ENCODE measurements at regions not wholly inside any gene's neighbourhood (a gene's known extent, or its start where the extent isn't known, plus 50 kb on each side); places are given as distances from the start of the nearest gene placed in this dataset.
"Not testable (repeated sequence)": the region's sequence is repeated elsewhere in the genome, so short reads cannot be mapped to it uniquely, and the experiment has no call there.

GRCh38 chr10:8659982-8660381, 605.5 kb downstream of the GATA3 start:
- no peak overlapping the region for H3K4me3 Mint-ChIP-seq
- H3K9me3 Mint-ChIP-seq, result no peaks in the 10 kb centered on the region
- H3K4me1 Mint-ChIP-seq, result no peaks in the 10 kb centered on the region
- DNase-seq, result no peak
- intact Hi-C loops (cut with micrococcal nuclease), result no loop called here
- H3K27me3 Mint-ChIP-seq, result peaks cover 3% of the 10 kb centered on the region
- no peak overlapping the region for H3K27ac Mint-ChIP-seq
- no peaks in the 10 kb centered on the region for H3K36me3 Mint-ChIP-seq (ENCODE audit: low read depth)

- peaks cover 3% of the 10 kb centered on the region for H3K27me3 Mint-ChIP-seq
- no peak overlapping the region for H3K27ac Mint-ChIP-seq
- H3K4me3 Mint-ChIP-seq, result no peak overlapping the region
- no peaks in the 10 kb centered on the region for H3K4me1 Mint-ChIP-seq
- intact Hi-C loops (cut with micrococcal nuclease), result no loop called here
- H3K9me3 Mint-ChIP-seq, result no peaks in the 10 kb centered on the region
- no peak for DNase-seq
- no peaks in the 10 kb centered on the region for H3K36me3 Mint-ChIP-seq (ENCODE audit: low read depth)
Observed at GRCh38 chr10:8661886-8662285, 607.4 kb downstream of the GATA3 start.

GRCh38 chr10:8663131-8663530, 608.6 kb downstream of the GATA3 start:
- Mint-ChIP-seq H3K27ac (no peak overlapping the region), H3K9me3 (no peaks in the 10 kb centered on the region), H3K27me3 (peaks cover 3% of the 10 kb centered on the region), H3K4me1 (no peaks in the 10 kb centered on the region), H3K36me3 (ENCODE audit: low read depth) (no peaks in the 10 kb centered on the region), H3K4me3 (no peak overlapping the region)
- DNase-seq, result no peak
- intact Hi-C loops (cut with micrococcal nuclease), result no loop called here

GRCh38 chr10:8665322-8665721, 610.8 kb downstream of the GATA3 start:
- Mint-ChIP-seq H3K4me1 (no peaks in the 10 kb centered on the region), H3K9me3 (no peaks in the 10 kb centered on the region), H3K4me3 (no peak overlapping the region), H3K27me3 (no peaks in the 10 kb centered on the region), H3K27ac (no peak overlapping the region), H3K36me3 (ENCODE audit: low read depth) (no peaks in the 10 kb centered on the region)
- intact Hi-C loops (cut with micrococcal nuclease), result no loop called here
- DNase-seq, result no peak

DNA sequence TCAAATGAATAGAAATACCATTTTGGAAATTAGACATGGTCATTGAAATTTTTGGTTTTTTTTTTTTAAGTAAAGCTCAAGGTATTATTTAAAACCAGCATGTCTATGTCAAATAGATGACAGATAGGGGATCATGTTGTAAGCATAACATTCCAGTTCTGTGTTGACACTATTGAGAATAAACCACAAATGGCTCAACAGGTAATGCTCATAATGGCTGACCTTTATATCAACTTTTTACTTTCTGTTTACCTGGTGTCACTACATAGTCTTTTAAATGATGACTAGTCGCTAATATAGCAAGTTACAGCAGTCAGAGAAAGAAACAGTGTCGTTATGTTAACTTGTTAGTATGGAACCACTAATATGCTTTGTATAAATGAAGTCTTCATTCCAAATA, 616.0 kb downstream of the GATA3 start:
- Mint-ChIP-seq H3K36me3 (ENCODE audit: low read depth) (no peaks in the 10 kb centered on the region), H3K27ac (no peak overlapping the region), H3K4me3 (no peak overlapping the region), H3K4me1 (no peaks in the 10 kb centered on the region), H3K27me3 (no peaks in the 10 kb centered on the region), H3K9me3 (no peaks in the 10 kb centered on the region)
- DNase-seq, result no peak
- intact Hi-C loops (cut with micrococcal nuclease), result no loop called here

- DNase-seq, result no peak
- intact Hi-C loops (cut with micrococcal nuclease), result no loop called here
- Mint-ChIP-seq H3K9me3 (no peaks in the 10 kb centered on the region), H3K27ac (no peak overlapping the region), H3K27me3 (no peaks in the 10 kb centered on the region), H3K4me1 (no peaks in the 10 kb centered on the region), H3K36me3 (ENCODE audit: low read depth) (no peaks in the 10 kb centered on the region), H3K4me3 (no peak overlapping the region)
Observed at GRCh38 chr10:8674230-8674629, 619.7 kb downstream of the GATA3 start.

- Mint-ChIP-seq H3K4me1 (no peaks in the 10 kb centered on the region), H3K27ac (no peak overlapping the region), H3K9me3 (no peaks in the 10 kb centered on the region), H3K27me3 (no peaks in the 10 kb centered on the region), H3K36me3 (ENCODE audit: low read depth) (no peaks in the 10 kb centered on the region), H3K4me3 (no peak overlapping the region)
- intact Hi-C loops (cut with micrococcal nuclease), result no loop called here
- no peak for DNase-seq
Observed at GRCh38 chr10:8677642-8678041, 623.2 kb downstream of the GATA3 start.

GRCh38 chr10:8684916-8685315, 630.4 kb downstream of the GATA3 start:
- H3K4me1 Mint-ChIP-seq; H3K36me3 Mint-ChIP-seq (ENCODE audit: low read depth); DNase-seq; H3K9me3 Mint-ChIP-seq; H3K4me3 Mint-ChIP-seq; H3K27ac Mint-ChIP-seq; intact Hi-C loops (cut with micrococcal nuclease); H3K27me3 Mint-ChIP-seq: not testable (repeated sequence)

DNA sequence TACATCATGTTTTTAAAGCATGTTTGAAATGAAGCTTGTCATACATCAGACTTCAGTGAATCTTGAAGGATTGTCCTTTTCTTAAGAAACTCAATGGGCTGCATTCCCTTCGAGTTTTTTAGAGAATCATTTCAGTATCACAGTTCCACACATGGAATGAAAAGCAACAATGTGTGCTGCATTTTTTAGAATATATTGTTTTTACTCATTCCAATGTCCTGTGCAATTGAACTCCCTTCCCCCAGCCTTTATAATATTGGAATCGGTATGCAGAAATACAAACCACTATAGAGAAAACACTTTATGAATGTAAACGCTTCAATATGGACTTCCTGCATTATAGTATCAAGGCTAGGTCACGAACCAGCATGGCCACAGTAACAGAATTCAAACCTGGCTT, 634.4 kb downstream of the GATA3 start:
- no peaks in the 10 kb centered on the region for H3K27me3 Mint-ChIP-seq
- no peaks in the 10 kb centered on the region for H3K4me1 Mint-ChIP-seq
- no peak overlapping the region for H3K27ac Mint-ChIP-seq

GRCh38 chr10:8691498-8692017, 637.1 kb downstream of the GATA3 start:
- H3K27me3 Mint-ChIP-seq, result no peaks in the 10 kb centered on the region
- H3K9me3 Mint-ChIP-seq, result peaks cover 5% of the 10 kb centered on the region
- H3K4me3 Mint-ChIP-seq, result no peak overlapping the region
- H3K36me3 Mint-ChIP-seq (ENCODE audit: low read depth), result no peaks in the 10 kb centered on the region
- DNase-seq, result no peak
- no peaks in the 10 kb centered on the region for H3K4me1 Mint-ChIP-seq
- intact Hi-C loops (cut with micrococcal nuclease), result no loop called here
- no peak overlapping the region for H3K27ac Mint-ChIP-seq

More for the DNA sequence above, 634.4 kb downstream of the GATA3 start:
- Mint-ChIP-seq H3K4me3 (no peak overlapping the region), H3K36me3 (ENCODE audit: low read depth) (no peaks in the 10 kb centered on the region), H3K9me3 (peaks cover 8% of the 10 kb centered on the region)
- intact Hi-C loops (cut with micrococcal nuclease), result no loop called here
- DNase-seq, result no peak

GRCh38 chr10:8693635-8694034, 639.1 kb downstream of the GATA3 start:
- intact Hi-C loops (cut with micrococcal nuclease); H3K9me3 Mint-ChIP-seq; DNase-seq; H3K4me3 Mint-ChIP-seq; H3K27ac Mint-ChIP-seq; H3K27me3 Mint-ChIP-seq; H3K36me3 Mint-ChIP-seq (ENCODE audit: low read depth); H3K4me1 Mint-ChIP-seq: not testable (repeated sequence)

DNA sequence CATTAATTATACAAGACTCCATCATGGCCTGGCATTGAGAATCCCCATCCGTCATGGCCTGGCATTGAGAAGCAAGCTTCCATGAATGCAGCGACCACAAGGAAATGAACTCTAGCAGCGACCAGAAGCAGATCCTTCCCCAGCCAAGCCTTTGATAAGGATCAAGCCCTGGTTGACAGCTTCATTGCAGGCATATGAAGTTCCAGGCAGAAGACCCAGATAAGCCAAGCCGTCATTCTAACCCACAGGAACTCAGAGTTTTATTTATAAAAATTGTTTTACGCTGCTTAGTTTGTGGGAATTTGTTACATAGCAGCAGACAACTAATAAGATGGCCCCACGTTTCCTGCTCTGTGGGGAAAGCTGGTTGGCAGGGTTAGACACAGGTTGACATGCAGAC, 642.3 kb downstream of the GATA3 start:
- Mint-ChIP-seq H3K4me1 (no peaks in the 10 kb centered on the region), H3K36me3 (ENCODE audit: low read depth) (no peaks in the 10 kb centered on the region), H3K27me3 (no peaks in the 10 kb centered on the region), H3K27ac (no peak overlapping the region), H3K4me3 (no peak overlapping the region), H3K9me3 (peaks cover 5% of the 10 kb centered on the region)
- intact Hi-C loops (cut with micrococcal nuclease), result no loop called here
- DNase-seq, result no peak

- Mint-ChIP-seq H3K4me1 (no peaks in the 10 kb centered on the region), H3K27ac (no peak overlapping the region), H3K4me3 (no peak overlapping the region), H3K9me3 (no peaks in the 10 kb centered on the region), H3K36me3 (ENCODE audit: low read depth) (no peaks in the 10 kb centered on the region), H3K27me3 (peaks cover 2% of the 10 kb centered on the region)
- intact Hi-C loops (cut with micrococcal nuclease), result no loop called here
- DNase-seq, result no peak
Observed at GRCh38 chr10:8700689-8701088, 646.2 kb downstream of the GATA3 start.

DNA sequence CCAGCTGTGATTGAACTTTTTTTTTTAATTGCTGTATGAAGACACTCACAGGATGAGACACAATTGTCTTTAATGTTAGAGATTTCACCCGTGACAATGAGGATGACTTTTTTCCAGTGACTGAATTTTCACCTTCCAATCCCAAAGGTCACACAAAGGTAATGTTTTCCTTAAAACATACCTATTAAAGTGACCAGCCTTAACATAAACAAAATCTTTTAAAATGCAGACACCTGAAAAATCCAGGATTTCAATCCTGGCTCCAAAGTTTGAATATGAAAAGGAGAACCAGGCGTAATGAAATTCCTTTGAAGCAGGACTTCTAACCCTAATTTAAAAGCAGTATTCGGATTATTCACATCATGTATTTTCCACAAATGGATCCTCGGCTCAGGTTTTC, 647.7 kb downstream of the GATA3 start:
- intact Hi-C loops (cut with micrococcal nuclease), result no loop called here
- H3K36me3 Mint-ChIP-seq (ENCODE audit: low read depth), result no peaks in the 10 kb centered on the region
- no peak for DNase-seq
- H3K27ac Mint-ChIP-seq, result no peak overlapping the region
- no peak overlapping the region for H3K4me3 Mint-ChIP-seq
- H3K27me3 Mint-ChIP-seq, result peaks cover 2% of the 10 kb centered on the region
- H3K4me1 Mint-ChIP-seq, result no peaks in the 10 kb centered on the region
- no peaks in the 10 kb centered on the region for H3K9me3 Mint-ChIP-seq

DNA sequence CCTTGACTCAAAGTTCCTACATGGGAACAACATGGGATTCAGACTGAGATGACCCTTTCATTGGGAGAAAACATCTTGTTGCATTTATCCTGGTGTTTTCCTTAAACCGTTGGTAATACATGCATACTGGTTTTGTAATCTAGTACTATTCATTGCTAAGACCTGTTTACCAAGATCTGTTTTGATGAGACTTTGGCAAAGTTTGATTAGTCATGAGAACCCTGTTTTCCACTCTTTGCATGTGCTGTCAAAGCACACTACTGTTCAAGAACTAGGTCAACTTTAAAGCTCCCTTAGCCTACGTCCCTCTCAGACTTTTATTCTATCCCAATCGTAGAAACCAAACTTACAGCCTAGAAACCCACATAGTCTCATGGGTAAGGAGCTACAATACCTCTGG, 650.9 kb downstream of the GATA3 start:
- H3K27me3 Mint-ChIP-seq, result peaks cover 2% of the 10 kb centered on the region
- no peaks in the 10 kb centered on the region for H3K9me3 Mint-ChIP-seq
- no peak overlapping the region for H3K4me3 Mint-ChIP-seq
- H3K36me3 Mint-ChIP-seq (ENCODE audit: low read depth), result no peaks in the 10 kb centered on the region
- H3K4me1 Mint-ChIP-seq, result no peaks in the 10 kb centered on the region
- intact Hi-C loops (cut with micrococcal nuclease), result no loop called here
- no peak overlapping the region for H3K27ac Mint-ChIP-seq
- no peak for DNase-seq

All from activated CD4-positive, alpha-beta T cell treated with anti-CD3 and anti-CD28 coated beads, Interleukin-2, amount 10 ng/mL, durations not matched to agents 24 days and 14 days (primary cell).